ENCODE measurements at regions not wholly inside any gene's neighbourhood (a gene's known extent, or its start where the extent isn't known, plus 50 kb on each side); places are given as distances from the start of the nearest gene placed in this dataset.
"Not testable (repeated sequence)": the region's sequence is repeated elsewhere in the genome, so short reads cannot be mapped to it uniquely, and the experiment has no call there.

DNA sequence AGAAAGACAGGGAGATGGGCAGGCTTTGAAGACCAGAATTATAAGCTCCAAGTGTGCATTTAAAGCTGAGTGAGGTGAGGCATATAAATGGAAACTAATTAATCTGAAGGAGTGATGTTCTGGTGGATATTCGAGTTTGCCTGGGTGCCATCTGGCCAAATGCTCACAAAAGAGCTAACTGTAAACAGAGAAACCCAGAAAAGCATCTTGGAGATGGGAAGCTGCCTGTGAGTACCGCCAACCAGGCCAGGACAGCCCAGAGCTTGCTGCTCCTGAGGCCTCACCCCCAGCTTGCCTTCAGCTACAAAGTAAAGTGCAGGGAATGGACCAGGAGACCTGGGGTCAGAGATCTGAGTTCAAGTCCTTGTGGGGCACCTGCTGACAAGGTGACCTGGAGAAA is 446.1 kb upstream of the MYT1L start:
- TF ChIP-seq, protein P1, sequence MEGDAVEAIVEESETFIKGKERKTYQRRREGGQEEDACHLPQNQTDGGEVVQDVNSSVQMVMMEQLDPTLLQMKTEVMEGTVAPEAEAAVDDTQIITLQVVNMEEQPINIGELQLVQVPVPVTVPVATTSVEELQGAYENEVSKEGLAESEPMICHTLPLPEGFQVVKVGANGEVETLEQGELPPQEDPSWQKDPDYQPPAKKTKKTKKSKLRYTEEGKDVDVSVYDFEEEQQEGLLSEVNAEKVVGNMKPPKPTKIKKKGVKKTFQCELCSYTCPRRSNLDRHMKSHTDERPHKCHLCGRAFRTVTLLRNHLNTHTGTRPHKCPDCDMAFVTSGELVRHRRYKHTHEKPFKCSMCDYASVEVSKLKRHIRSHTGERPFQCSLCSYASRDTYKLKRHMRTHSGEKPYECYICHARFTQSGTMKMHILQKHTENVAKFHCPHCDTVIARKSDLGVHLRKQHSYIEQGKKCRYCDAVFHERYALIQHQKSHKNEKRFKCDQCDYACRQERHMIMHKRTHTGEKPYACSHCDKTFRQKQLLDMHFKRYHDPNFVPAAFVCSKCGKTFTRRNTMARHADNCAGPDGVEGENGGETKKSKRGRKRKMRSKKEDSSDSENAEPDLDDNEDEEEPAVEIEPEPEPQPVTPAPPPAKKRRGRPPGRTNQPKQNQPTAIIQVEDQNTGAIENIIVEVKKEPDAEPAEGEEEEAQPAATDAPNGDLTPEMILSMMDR (IDR thresholded peaks at IDR 0.05; ENCODE audit: low read depth, low read length, poor library complexity, severe bottlenecking) = no peak
- no peak for TF ChIP-seq EZH2phosphoT487 (IDR thresholded peaks at IDR 0.05; ENCODE audit: borderline replicate concordance, low read length)
- Histone ChIP-seq H3K27ac (ENCODE audit: low read depth, low read length) (no peak overlapping the region), H3K9me3 (ENCODE audit: control insufficient read depth, insufficient read depth, low read length) (peaks cover 3% of the 10 kb centered on the region; the same call in 1 of the 2 replicates), H3K9me2 (replicated peaks; ENCODE audit: control insufficient read depth, low read length) (no peaks in the 10 kb centered on the region), H3K4me2 (ENCODE audit: low read length) (no peak overlapping the region), H3K4me1 (ENCODE audit: control insufficient read depth, low read length) (no peaks in the 10 kb centered on the region), H4K20me1 (ENCODE audit: control insufficient read depth, insufficient read depth, low read depth, low read length) (no peaks in the 10 kb centered on the region), H3K36me3 (ENCODE audit: control insufficient read depth, low read length) (no peaks in the 10 kb centered on the region), H3K79me2 (ENCODE audit: control insufficient read depth, low read length) (no peaks in the 10 kb centered on the region), H3K4me3 (ENCODE audit: low read length) (no peak overlapping the region), H3F3A (ENCODE audit: control insufficient read depth, insufficient read depth) (no peaks in the 10 kb centered on the region), H3K27me3 (ENCODE audit: control insufficient read depth, low read length) (no peaks in the 10 kb centered on the region)

DNA sequence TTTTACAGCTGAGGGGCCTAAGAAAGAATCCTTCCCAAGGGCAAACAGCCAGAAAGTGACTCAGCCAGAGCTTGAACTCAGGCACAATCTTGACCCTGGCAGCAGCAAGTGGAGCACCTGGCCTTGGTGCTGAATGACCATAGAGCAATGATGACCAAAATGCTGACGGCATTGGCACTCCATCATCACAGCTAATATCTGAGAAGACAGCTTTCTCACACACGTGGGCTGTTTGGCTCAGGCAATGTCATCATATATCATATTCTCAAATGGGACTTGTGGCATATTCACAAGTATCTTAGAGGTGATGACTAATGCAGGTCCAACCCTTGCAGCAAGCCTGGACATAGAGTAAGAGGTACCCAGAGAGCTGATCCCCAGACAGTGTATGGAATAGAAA is 443.9 kb upstream of the MYT1L start:
- Histone ChIP-seq H3K9me3 (ENCODE audit: control insufficient read depth, insufficient read depth, low read length) (peaks cover 3% of the 10 kb centered on the region; the same call in 1 of the 2 replicates), H3K4me1 (ENCODE audit: control insufficient read depth, low read length) (no peaks in the 10 kb centered on the region), H3K36me3 (ENCODE audit: control insufficient read depth, low read length) (no peaks in the 10 kb centered on the region), H4K20me1 (ENCODE audit: control insufficient read depth, insufficient read depth, low read depth, low read length) (no peaks in the 10 kb centered on the region), H3F3A (ENCODE audit: control insufficient read depth, insufficient read depth) (no peaks in the 10 kb centered on the region), H3K9me2 (replicated peaks; ENCODE audit: control insufficient read depth, low read length) (no peaks in the 10 kb centered on the region), H3K79me2 (ENCODE audit: control insufficient read depth, low read length) (no peaks in the 10 kb centered on the region), H3K27me3 (ENCODE audit: control insufficient read depth, low read length) (no peaks in the 10 kb centered on the region), H3K4me3 (ENCODE audit: low read length) (no peak overlapping the region), H3K4me2 (ENCODE audit: low read length) (no peak overlapping the region), H3K27ac (ENCODE audit: low read depth, low read length) (no peak overlapping the region)
- no peak for TF ChIP-seq EZH2phosphoT487 (IDR thresholded peaks at IDR 0.05; ENCODE audit: borderline replicate concordance, low read length)
- TF ChIP-seq, protein P1 (IDR thresholded peaks at IDR 0.05; ENCODE audit: low read depth, low read length, poor library complexity, severe bottlenecking) = no peak

DNA sequence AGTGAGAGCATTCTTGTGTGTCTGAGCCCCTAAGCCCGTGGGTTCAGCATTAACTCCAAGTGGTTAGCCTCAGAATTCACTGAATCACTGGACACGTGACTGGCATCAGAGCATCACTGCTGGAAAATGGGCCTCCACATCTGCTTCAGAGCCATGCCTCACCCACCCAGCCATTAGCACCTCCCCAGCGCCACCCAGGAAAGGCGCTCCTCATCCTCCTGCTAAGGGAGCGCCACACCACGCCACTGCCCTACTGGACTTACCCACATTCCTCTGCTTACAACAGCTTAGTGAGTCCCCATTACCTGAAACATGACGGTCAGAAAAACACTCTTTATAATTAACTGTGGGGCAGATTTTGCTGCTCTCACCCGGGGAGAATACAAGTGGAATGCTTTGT is 442.6 kb upstream of the MYT1L start:
- TF ChIP-seq, protein P1 (IDR thresholded peaks at IDR 0.05; ENCODE audit: low read depth, low read length, poor library complexity, severe bottlenecking) = no peak
- no peak for TF ChIP-seq EZH2phosphoT487 (IDR thresholded peaks at IDR 0.05; ENCODE audit: borderline replicate concordance, low read length)
- Histone ChIP-seq H3K4me3 (ENCODE audit: low read length) (no peak overlapping the region), H3K9me2 (replicated peaks; ENCODE audit: control insufficient read depth, low read length) (no peaks in the 10 kb centered on the region), H3K4me1 (ENCODE audit: control insufficient read depth, low read length) (no peaks in the 10 kb centered on the region), H4K20me1 (ENCODE audit: control insufficient read depth, insufficient read depth, low read depth, low read length) (no peaks in the 10 kb centered on the region), H3K36me3 (ENCODE audit: control insufficient read depth, low read length) (no peaks in the 10 kb centered on the region), H3F3A (ENCODE audit: control insufficient read depth, insufficient read depth) (no peaks in the 10 kb centered on the region), H3K27ac (ENCODE audit: low read depth, low read length) (no peak overlapping the region), H3K79me2 (ENCODE audit: control insufficient read depth, low read length) (no peaks in the 10 kb centered on the region), H3K9me3 (ENCODE audit: control insufficient read depth, insufficient read depth, low read length) (peaks cover 3% of the 10 kb centered on the region; the same call in 1 of the 2 replicates), H3K4me2 (ENCODE audit: low read length) (no peak overlapping the region), H3K27me3 (ENCODE audit: control insufficient read depth, low read length) (no peaks in the 10 kb centered on the region)

DNA sequence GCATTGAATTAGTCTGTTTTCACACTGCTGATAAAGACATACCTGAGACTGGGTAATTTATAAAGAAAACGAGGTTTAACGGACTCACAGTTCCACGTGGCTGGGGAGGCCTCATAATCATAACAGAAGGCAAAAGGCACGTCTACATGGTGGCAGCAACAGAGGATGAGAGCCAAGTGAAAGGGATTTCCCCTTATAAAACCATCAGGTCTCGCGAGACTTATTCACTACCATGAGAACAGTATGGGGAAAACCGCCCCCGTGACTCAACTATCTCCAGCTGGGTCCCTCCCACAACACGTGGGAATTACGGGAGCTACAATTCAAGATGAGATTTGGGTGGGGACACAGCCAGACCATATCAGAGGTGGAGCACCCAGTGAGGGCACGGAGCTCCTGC is 442.0 kb upstream of the MYT1L start:
- not testable (repeated sequence) for H4K20me1 ChIP-seq (ENCODE audit: control insufficient read depth, insufficient read depth, low read depth, low read length)

More for the DNA sequence above, 442.0 kb upstream of the MYT1L start:
- not testable (repeated sequence) for H3K9me3 ChIP-seq (ENCODE audit: control insufficient read depth, insufficient read depth, low read length); H3K9me2 ChIP-seq (replicated peaks; ENCODE audit: control insufficient read depth, low read length); H3K79me2 ChIP-seq (ENCODE audit: control insufficient read depth, low read length); H3K27ac ChIP-seq (ENCODE audit: low read depth, low read length); H3K27me3 ChIP-seq (ENCODE audit: control insufficient read depth, low read length); H3K36me3 ChIP-seq (ENCODE audit: control insufficient read depth, low read length); H3K4me1 ChIP-seq (ENCODE audit: control insufficient read depth, low read length); H3F3A ChIP-seq (ENCODE audit: control insufficient read depth, insufficient read depth); H3K4me2 ChIP-seq (ENCODE audit: low read length); H3K4me3 ChIP-seq (ENCODE audit: low read length)

Data from DOHH2 (cell line).